ENCODE measurements at regions not wholly inside any gene's neighbourhood (a gene's known extent, or its start where the extent isn't known, plus 50 kb on each side); places are given as distances from the start of the nearest gene placed in this dataset.

DNA sequence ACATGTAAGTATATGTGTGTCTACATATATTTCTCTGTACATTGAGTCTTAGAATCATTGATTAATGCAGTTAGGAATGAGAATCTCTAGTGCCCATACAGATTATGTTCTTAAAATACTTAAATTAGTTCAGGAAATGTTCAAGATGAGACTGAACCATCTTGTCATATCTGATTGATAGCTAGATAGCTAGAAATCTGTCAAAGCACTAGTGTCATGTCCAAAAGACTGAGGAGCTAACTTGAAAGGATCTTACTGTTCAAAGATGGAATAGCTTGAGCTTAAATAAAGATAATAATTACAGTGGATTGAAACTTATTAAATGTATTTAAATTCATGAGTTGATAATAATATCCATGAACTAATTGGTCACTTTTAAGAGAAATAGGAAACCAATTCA lies 191.7 kb upstream of the TCF21 start:
- H3K27ac Mint-ChIP-seq (ENCODE audit: unreplicated experiment): no peak overlapping the region
- H3K4me1 Mint-ChIP-seq (ENCODE audit: unreplicated experiment): peaks cover 12% of the 10 kb centered on the region
- TF ChIP-seq, protein P1, sequence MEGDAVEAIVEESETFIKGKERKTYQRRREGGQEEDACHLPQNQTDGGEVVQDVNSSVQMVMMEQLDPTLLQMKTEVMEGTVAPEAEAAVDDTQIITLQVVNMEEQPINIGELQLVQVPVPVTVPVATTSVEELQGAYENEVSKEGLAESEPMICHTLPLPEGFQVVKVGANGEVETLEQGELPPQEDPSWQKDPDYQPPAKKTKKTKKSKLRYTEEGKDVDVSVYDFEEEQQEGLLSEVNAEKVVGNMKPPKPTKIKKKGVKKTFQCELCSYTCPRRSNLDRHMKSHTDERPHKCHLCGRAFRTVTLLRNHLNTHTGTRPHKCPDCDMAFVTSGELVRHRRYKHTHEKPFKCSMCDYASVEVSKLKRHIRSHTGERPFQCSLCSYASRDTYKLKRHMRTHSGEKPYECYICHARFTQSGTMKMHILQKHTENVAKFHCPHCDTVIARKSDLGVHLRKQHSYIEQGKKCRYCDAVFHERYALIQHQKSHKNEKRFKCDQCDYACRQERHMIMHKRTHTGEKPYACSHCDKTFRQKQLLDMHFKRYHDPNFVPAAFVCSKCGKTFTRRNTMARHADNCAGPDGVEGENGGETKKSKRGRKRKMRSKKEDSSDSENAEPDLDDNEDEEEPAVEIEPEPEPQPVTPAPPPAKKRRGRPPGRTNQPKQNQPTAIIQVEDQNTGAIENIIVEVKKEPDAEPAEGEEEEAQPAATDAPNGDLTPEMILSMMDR (IDR thresholded peaks at IDR 0.05): no peak
- DNase-seq (ENCODE audit: extremely low spot score, unreplicated experiment): no peak
- H3K4me3 Mint-ChIP-seq (ENCODE audit: unreplicated experiment): no peak overlapping the region
- H3K36me3 Mint-ChIP-seq (ENCODE audit: unreplicated experiment): no peaks in the 10 kb centered on the region
- H3K9me3 Mint-ChIP-seq (ENCODE audit: unreplicated experiment): no peaks in the 10 kb centered on the region
- no peaks in the 10 kb centered on the region for H3K27me3 Mint-ChIP-seq (ENCODE audit: unreplicated experiment)

DNA sequence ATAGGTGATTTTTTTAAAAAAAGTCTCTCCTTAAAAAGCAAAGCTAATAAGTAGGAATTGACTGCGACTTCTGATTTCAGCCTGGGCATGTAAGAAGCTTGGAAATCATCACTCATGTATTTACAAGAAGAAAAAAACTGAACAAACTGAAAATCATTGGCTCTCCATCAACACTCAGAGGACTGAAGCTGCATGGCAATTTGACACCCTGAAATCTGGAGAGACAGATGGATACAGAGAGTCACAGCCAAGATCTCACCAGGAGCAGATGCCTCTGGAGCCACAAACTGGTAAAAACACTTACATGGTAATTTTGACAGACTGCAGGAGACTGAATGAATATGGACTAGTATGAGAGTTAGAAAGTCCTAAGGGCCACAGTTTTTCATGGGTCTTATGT lies 191.2 kb upstream of the TCF21 start:
- H3K4me3 Mint-ChIP-seq (ENCODE audit: unreplicated experiment): no peak overlapping the region
- no peaks in the 10 kb centered on the region for H3K27me3 Mint-ChIP-seq (ENCODE audit: unreplicated experiment)
- no peaks in the 10 kb centered on the region for H3K36me3 Mint-ChIP-seq (ENCODE audit: unreplicated experiment)
- TF ChIP-seq, protein P1 (IDR thresholded peaks at IDR 0.05): no peak
- DNase-seq (ENCODE audit: extremely low spot score, unreplicated experiment): no peak
- H3K4me1 Mint-ChIP-seq (ENCODE audit: unreplicated experiment): peaks cover 16% of the 10 kb centered on the region
- H3K9me3 Mint-ChIP-seq (ENCODE audit: unreplicated experiment): no peaks in the 10 kb centered on the region
- peak overlapping the region; percentile 23 for H3K27ac Mint-ChIP-seq (ENCODE audit: unreplicated experiment)

DNA sequence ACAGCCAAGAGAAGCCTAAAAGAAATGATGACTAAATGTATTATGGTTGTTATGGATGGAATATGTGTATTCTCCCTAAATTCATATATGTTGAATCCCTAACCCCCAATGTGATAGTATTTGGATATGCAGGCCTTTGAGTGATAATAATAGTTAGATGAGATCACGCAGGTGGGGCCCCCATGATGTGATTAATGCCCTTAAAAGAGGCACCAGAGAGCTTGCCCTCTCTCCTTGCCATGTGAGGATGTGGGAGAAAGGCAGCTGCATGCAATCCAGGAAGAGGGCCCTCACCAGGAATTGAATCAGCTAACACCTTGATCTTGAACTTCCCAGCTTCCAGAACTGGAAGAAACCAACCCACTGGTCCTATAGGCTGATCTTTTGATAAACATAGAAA lies 190.6 kb upstream of the TCF21 start:
- no peak overlapping the region for H3K27ac Mint-ChIP-seq (ENCODE audit: unreplicated experiment)
- H3K4me3 Mint-ChIP-seq (ENCODE audit: unreplicated experiment): no peak overlapping the region
- peaks cover 16% of the 10 kb centered on the region for H3K4me1 Mint-ChIP-seq (ENCODE audit: unreplicated experiment)
- TF ChIP-seq, protein P1 (IDR thresholded peaks at IDR 0.05): no peak
- no peaks in the 10 kb centered on the region for H3K9me3 Mint-ChIP-seq (ENCODE audit: unreplicated experiment)
- no peaks in the 10 kb centered on the region for H3K27me3 Mint-ChIP-seq (ENCODE audit: unreplicated experiment)
- H3K36me3 Mint-ChIP-seq (ENCODE audit: unreplicated experiment): no peaks in the 10 kb centered on the region
- no peak for DNase-seq (ENCODE audit: extremely low spot score, unreplicated experiment)

DNA sequence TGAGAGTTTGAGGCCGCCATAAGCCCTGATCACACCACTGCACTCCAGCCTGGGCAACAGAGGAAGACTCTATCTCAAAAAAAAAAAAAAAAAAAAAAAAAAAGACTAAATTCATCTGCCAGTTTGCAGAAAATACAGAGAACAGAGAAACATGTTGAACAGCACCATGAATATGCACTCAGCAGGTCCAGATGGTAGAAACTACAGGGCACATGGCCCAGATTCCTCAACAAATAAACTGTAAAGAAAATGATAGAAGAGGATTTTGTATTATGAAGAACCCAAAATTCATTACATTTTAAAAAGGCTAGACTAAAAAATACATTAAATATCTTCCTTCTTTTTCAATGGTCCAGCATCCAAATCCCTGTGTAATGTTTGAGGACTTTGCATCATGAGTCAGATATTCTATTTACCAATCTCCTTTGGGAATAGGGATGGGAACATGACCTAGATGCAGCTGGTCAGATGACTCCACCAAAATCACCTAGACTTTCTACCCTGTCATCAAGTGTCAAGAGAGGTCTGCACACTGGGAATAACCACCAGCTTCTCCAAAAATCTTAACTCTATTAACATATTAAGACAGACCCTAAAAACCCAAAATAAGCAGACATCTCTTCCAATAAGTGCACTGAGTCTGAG lies 189.1 kb upstream of the TCF21 start:
- H3K27me3 Mint-ChIP-seq (ENCODE audit: unreplicated experiment): no peaks in the 10 kb centered on the region
- no peak for DNase-seq (ENCODE audit: extremely low spot score, unreplicated experiment)
- no peaks in the 10 kb centered on the region for H3K9me3 Mint-ChIP-seq (ENCODE audit: unreplicated experiment)
- TF ChIP-seq, protein P1 (IDR thresholded peaks at IDR 0.05): no peak
- H3K36me3 Mint-ChIP-seq (ENCODE audit: unreplicated experiment): no peaks in the 10 kb centered on the region
- no peak overlapping the region for H3K4me3 Mint-ChIP-seq (ENCODE audit: unreplicated experiment)
- no peak overlapping the region for H3K27ac Mint-ChIP-seq (ENCODE audit: unreplicated experiment)
- peaks cover 24% of the 10 kb centered on the region for H3K4me1 Mint-ChIP-seq (ENCODE audit: unreplicated experiment)

DNA sequence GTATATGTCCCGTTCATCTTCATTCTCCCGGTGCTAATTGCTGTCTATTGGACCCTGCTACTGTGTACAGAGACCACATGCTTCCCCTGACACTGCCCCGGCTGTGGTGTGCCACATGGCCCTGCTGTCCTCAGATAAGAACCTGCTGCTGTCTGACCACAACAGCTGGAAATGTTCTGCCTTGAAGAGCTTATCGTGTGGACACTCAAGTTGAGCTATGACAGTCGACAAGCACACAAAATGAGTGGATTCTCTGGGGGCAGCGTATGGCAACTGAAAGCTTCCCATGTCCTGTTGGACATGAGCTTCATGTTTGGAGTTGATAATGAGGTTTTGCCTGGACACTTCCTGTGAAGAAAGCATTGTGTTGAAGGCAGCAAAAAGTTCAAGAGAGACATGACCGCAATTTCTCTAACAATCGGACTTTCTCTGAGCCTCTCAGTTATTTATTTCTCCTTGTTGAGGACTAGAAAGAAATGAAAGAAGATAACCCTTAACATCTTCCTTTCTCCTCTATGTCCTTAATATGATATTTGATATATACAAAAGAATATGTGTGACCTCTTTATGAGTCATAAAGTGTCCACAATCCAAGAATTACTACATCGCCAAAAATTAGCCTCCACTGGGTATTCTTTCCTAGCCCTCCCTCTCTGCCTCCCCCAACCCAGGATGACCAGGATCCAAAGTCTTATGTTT lies 187.1 kb upstream of the TCF21 start:
- TF ChIP-seq, protein P1 (IDR thresholded peaks at IDR 0.05): no peak
- peak overlapping the region; percentile 15 for H3K27ac Mint-ChIP-seq (ENCODE audit: unreplicated experiment)
- no peaks in the 10 kb centered on the region for H3K36me3 Mint-ChIP-seq (ENCODE audit: unreplicated experiment)
- no peaks in the 10 kb centered on the region for H3K27me3 Mint-ChIP-seq (ENCODE audit: unreplicated experiment)
- H3K4me1 Mint-ChIP-seq (ENCODE audit: unreplicated experiment): peaks cover 43% of the 10 kb centered on the region
- no peak for DNase-seq (ENCODE audit: extremely low spot score, unreplicated experiment)
- H3K9me3 Mint-ChIP-seq (ENCODE audit: unreplicated experiment): no peaks in the 10 kb centered on the region
- no peak overlapping the region for H3K4me3 Mint-ChIP-seq (ENCODE audit: unreplicated experiment)

Data from osteocyte (in vitro differentiated cells).